HCT116 (cell line): ENCODE measurements at regions not wholly inside any gene's neighbourhood (a gene's known extent, or its start where the extent isn't known, plus 50 kb on each side); places are given as distances from the start of the nearest gene placed in this dataset.

Experiments
- ATAC-seq: fragments of 200-7000 bp; cut with Tn5 transposase; 2 replicates; pipeline ENCODE4 v1.9.1; 2020; ENCODE audit warnings: mild to moderate bottlenecking, moderate library complexity
- BruUV-seq: library from RNA; stranded (reverse); fragments of 400-500 nt; replicated peaks from 2 replicates; lab custom pipeline; 2021; lab: Mats Ljungman, UMichigan
- CTCF ChIA-PET: fragments of 300-600 bp; sonication (Branson Sonifier 250); formaldehyde crosslinking; loops from one replicate; lab custom pipeline; 2021; ENCODE audit warnings: antibody characterized with exemption; lab: Charles Lee
- POLR2A ChIA-PET: fragments of 300-600, 350-600 bp; sonication (Branson Sonifier 250); formaldehyde crosslinking; loops from one replicate; lab custom pipeline; 2021; ENCODE audit warnings: antibody characterized with exemption; lab: Charles Lee
- RAD21 ChIA-PET, 2 experiments: fragments of 300-600 bp; sonication (Branson Sonifier 250); formaldehyde crosslinking; loops; one replicate each; lab custom pipeline; 2023; ENCODE audit warnings: low total read pairs in 2 of 2; ENCODE audit not compliant: uncharacterized antibody in 2 of 2, unreplicated experiment in 2 of 2, low non-redundant PET in 1 of 2; lab: Charles Lee
- DNase-seq: peaks from one replicate; pipeline ENCODE4 v3.0.0-alpha.2; 2010; ENCODE audit warnings: low read depth, low spot score
- H2AFZ ChIP-seq: fragments of 200-600 bp; shearing (Covaris generic), sonication (generic); 2 replicates; pipeline ENCODE4 v1.6.1; 2017; ENCODE audit warnings: low read depth, mixed run types, mixed read lengths, antibody characterized with exemption, low read length; ENCODE audit not compliant: poor library complexity, severe bottlenecking
- H3K27ac ChIP-seq: 2 replicates; pipeline ENCODE4 v1.5.1; 2012; ENCODE audit warnings: low read depth, low read length
- H3K27me3 ChIP-seq: fragments of 200-600 bp; sonication (generic); 2 replicates; pipeline ENCODE4 v1.6.1; 2016; ENCODE audit warnings: mixed run types, low read length, mixed read lengths; ENCODE audit not compliant: insufficient read depth
- H3K36me3 ChIP-seq, 2 experiments: fragments of 200-500 bp in 1 of 2; fragments of 200-600 bp in 1 of 2; sonication (Bioruptor generic) in 1 of 2; sonication (generic) in 1 of 2; 2 replicates each; pipeline versions ENCODE4 v1.5.1 to v1.6.1; 2014 to 2016; ENCODE audit warnings: low read length in 2 of 2, inconsistent platforms in 1 of 2, mixed read lengths in 1 of 2, mixed run types in 1 of 2; ENCODE audit not compliant: insufficient read depth in 2 of 2, control insufficient read depth in 1 of 2
- H3K4me1 ChIP-seq, 2 experiments: fragments of 200-600 bp in 1 of 2; sonication (generic) in 1 of 2; 2 replicates each; pipeline versions ENCODE4 v1.5.1 to v1.6.1; 2012 to 2017; ENCODE audit warnings: low read length in 2 of 2, inconsistent platforms in 1 of 2, mild to moderate bottlenecking in 1 of 2, mixed read lengths in 1 of 2, mixed run types in 1 of 2, moderate library complexity in 1 of 2; ENCODE audit not compliant: insufficient read depth in 2 of 2, control insufficient read depth in 1 of 2
- H3K4me2 ChIP-seq: fragments of 200-600 bp; sonication (generic); 2 replicates; pipeline ENCODE4 v1.6.1; 2017; ENCODE audit warnings: mixed run types, low read length, mixed read lengths
- H3K4me3 ChIP-seq, 2 experiments: fragments of 200-600 bp in 1 of 2; sonication (generic) in 1 of 2; replicated peaks in 1 of 2; 2 replicates each; pipeline ENCODE4 v1.5.1; 2011 to 2016; ENCODE audit warnings: low read length in 2 of 2, control low read depth in 1 of 2, low read depth in 1 of 2, mild to moderate bottlenecking in 1 of 2, mixed read lengths in 1 of 2, mixed run types in 1 of 2
- H3K79me2 ChIP-seq: fragments of 200-600 bp; sonication (generic); 2 replicates; pipeline ENCODE4 v1.6.1; 2017; ENCODE audit warnings: mild to moderate bottlenecking, mixed run types, low read length, moderate library complexity, mixed read lengths; ENCODE audit not compliant: insufficient read depth
- H3K9ac ChIP-seq: fragments of 200-600 bp; sonication (generic); 2 replicates; pipeline ENCODE4 v1.6.1; 2016; ENCODE audit warnings: low read length, mixed read lengths
- H3K9me2 ChIP-seq: fragments of 200-600 bp; sonication (generic), shearing (Covaris generic); 2 replicates; pipeline ENCODE4 v1.6.1; 2017; ENCODE audit warnings: mixed run types, mild to moderate bottlenecking, moderate library complexity; ENCODE audit not compliant: insufficient read depth
- H3K9me3 ChIP-seq, 2 experiments: fragments of 200-500 bp in 1 of 2; fragments of 200-600 bp in 1 of 2; sonication (Bioruptor generic) in 1 of 2; sonication (generic) in 1 of 2; 2 replicates each; pipeline ENCODE4 v1.6.1; 2014 to 2017; ENCODE audit warnings: low read length in 2 of 2, mixed read lengths in 2 of 2, inconsistent platforms in 1 of 2, low read depth in 1 of 2, mild to moderate bottlenecking in 1 of 2, mixed run types in 1 of 2, moderate library complexity in 1 of 2; ENCODE audit not compliant: control insufficient read depth in 1 of 2, insufficient read depth in 1 of 2
- H4K20me1 ChIP-seq: fragments of 200-600 bp; sonication (generic), shearing (Covaris generic); 2 replicates; pipeline ENCODE4 v1.6.1; 2017; ENCODE audit warnings: mixed run types, mild to moderate bottlenecking, moderate library complexity; ENCODE audit not compliant: insufficient read depth
- CBX3 ChIP-seq: IDR thresholded peaks from 2 replicates; pipeline ENCODE4 v1.6.1; 2012; ENCODE audit warnings: low read depth
- CEBPB ChIP-seq: IDR thresholded peaks from 2 replicates; pipeline ENCODE4 v1.6.1; 2012; ENCODE audit warnings: low read depth
- CTCF ChIP-seq, 3 experiments: fragments of 200-600 bp in 1 of 3; sonication (generic) in 1 of 3; IDR thresholded peaks in 2 of 3; conservative IDR thresholded peaks in 1 of 3; 2 replicates each; pipeline ENCODE4 v1.5.1; 2012 to 2017; ENCODE audit warnings: low read depth in 2 of 3, low read length in 2 of 3, antibody characterized with exemption in 1 of 3, borderline replicate concordance in 1 of 3, control low read depth in 1 of 3, mild to moderate bottlenecking in 1 of 3, mixed read lengths in 1 of 3, mixed run types in 1 of 3, moderate library complexity in 1 of 3; ENCODE audit not compliant: insufficient read depth in 1 of 3
- EGR1 ChIP-seq: IDR thresholded peaks from 2 replicates; pipeline ENCODE4 v1.6.1; 2012; ENCODE audit warnings: low read depth
- ELF1 ChIP-seq: IDR thresholded peaks from 2 replicates; pipeline ENCODE4 v1.6.1; 2012; ENCODE audit warnings: low read depth, borderline replicate concordance
- EZH2 ChIP-seq: fragments of 200-600 bp; sonication (generic); IDR thresholded peaks from 2 replicates; pipeline ENCODE4 v1.6.1; 2017; ENCODE audit warnings: antibody characterized with exemption, mixed run types
- EZH2phosphoT487 ChIP-seq: fragments of 200-600 bp; IDR thresholded peaks from 2 replicates; pipeline ENCODE4 v1.6.1; 2018; ENCODE audit warnings: antibody characterized with exemption, borderline replicate concordance
- JUND ChIP-seq: IDR thresholded peaks from 2 replicates; pipeline ENCODE4 v1.6.1; 2012
- POLR2A ChIP-seq: IDR thresholded peaks from 2 replicates; pipeline ENCODE4 v1.7.0; 2011; ENCODE audit warnings: borderline replicate concordance; ENCODE audit not compliant: insufficient read depth, insufficient read length; ENCODE audit errors: extremely low read depth
- POLR2AphosphoS5 ChIP-seq: IDR thresholded peaks from 2 replicates; pipeline ENCODE4 v1.6.1; 2011; ENCODE audit warnings: mild to moderate bottlenecking, low read depth, low read length, moderate library complexity
- RAD21 ChIP-seq: IDR thresholded peaks from 2 replicates; pipeline ENCODE4 v1.6.1; 2012; ENCODE audit warnings: low read depth, mild to moderate bottlenecking
- SIN3A ChIP-seq: IDR thresholded peaks from 2 replicates; pipeline ENCODE4 v1.6.1; 2012; ENCODE audit warnings: low read depth
- SP1 ChIP-seq: IDR thresholded peaks from 2 replicates; pipeline ENCODE4 v1.6.1; 2012; ENCODE audit warnings: low read depth
- SRF ChIP-seq: IDR thresholded peaks from 2 replicates; pipeline ENCODE4 v1.6.1; 2012; ENCODE audit warnings: low read depth
- YY1 ChIP-seq: IDR thresholded peaks from 2 replicates; pipeline ENCODE4 v1.6.1; 2011; ENCODE audit warnings: low read length, low read depth, moderate library complexity, mild to moderate bottlenecking; ENCODE audit not compliant: insufficient replicate concordance; ENCODE audit errors: extremely low read depth
- intact Hi-C: fragments of 100-400 bp; cut with micrococcal nuclease; formaldehyde crosslinking; loops from 2 replicates; pipeline ENCODE4 v1.10.0; 2022
- TF ChIP-seq, protein P1 (sequence below): IDR thresholded peaks from 2 replicates; pipeline ENCODE4 v1.6.1; 2011; ENCODE audit warnings: mild to moderate bottlenecking, low read length, moderate library complexity; ENCODE audit not compliant: insufficient replicate concordance; ENCODE audit errors: extremely low read depth

DNA sequence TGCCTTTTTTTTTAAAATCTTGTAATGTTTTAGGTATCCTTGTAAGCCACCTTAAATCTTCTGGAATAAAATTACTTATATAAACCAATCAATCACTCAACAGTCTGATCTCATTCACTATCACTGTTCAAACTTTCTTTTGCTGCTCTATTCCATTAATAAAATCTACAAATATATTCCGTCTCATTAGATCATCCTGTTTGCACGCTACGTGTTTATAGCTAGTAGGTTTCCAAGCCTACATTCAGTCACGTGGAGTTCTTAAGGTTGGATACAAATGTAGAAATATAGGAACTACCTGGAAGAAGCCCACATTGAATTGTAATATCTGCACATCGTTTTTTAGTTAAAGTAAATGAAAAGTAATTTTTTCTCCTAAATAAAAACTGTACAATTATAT lies 274.8 kb upstream of the CNTN4 start:
- no peaks in the 10 kb centered on the region for H3K4me1 ChIP-seq

DNA sequence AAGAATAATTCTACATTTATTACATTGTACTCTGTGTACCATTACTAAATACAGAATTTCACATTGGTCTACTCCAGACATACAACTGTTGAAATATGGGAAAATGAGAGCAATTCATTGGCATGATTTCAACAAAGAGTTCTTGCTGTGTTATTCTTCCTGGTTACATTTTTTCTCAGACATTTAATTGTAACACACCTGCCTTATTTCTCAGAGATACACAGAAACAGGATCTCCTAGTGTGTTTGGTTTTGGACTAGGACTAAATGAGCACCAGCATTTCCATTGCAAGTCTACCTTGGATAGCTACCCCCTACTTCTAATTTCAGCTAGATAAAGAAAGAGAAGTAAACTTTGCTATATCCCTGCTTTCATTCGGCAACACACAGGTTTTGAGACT lies 274.3 kb upstream of the CNTN4 start:
- POLR2A ChIA-PET = no interaction called here
- peaks cover 14 to 22% of the 10 kb centered on the region in 2 experiments; a peak in 2 of 4 replicates for H3K9me3 ChIP-seq

More for the DNA sequence above, 274.8 kb upstream of the CNTN4 start:
- intact Hi-C loops = no loop called here
- DNase-seq (no peak), ATAC-seq (no peak)
- no TSS peak for BruUV-seq
- Histone ChIP-seq H3K79me2 (no peaks in the 10 kb centered on the region), H3K9me2 (no peaks in the 10 kb centered on the region), H3K27ac (no peak overlapping the region), H3K4me3 (no peak overlapping the region), H3K9ac (no peak overlapping the region), H2AFZ (no peak overlapping the region), H3K9me3 (peaks cover 15 to 20% of the 10 kb centered on the region in 2 experiments; a peak in 2 of 4 replicates), H4K20me1 (no peaks in the 10 kb centered on the region), H3K36me3 (no peaks in the 10 kb centered on the region), H3K4me2 (no peak overlapping the region), H3K27me3 (no peaks in the 10 kb centered on the region)
- CTCF ChIA-PET = no interaction called here
- RAD21 ChIA-PET = no interaction called here
- TF ChIP-seq SRF (no peak), JUND (no peak), CTCF (IDR thresholded peaks at IDR 0.05 in 2 of 3, conservative IDR thresholded peaks at IDR 0.05 in 1 of 3; ENCODE audit: borderline replicate concordance in 1 of 3, insufficient read depth in 1 of 3, low read depth in 2 of 3, low read length in 2 of 3) (no peak), ELF1 (no peak), SIN3A (no peak), EGR1 (no peak), CBX3 (no peak)
- POLR2A ChIA-PET = no interaction called here

More for the DNA sequence above, 274.3 kb upstream of the CNTN4 start:
- ATAC-seq = no peak
- ChIA-PET RAD21 (no interaction called here), CTCF (no interaction called here)
- Histone ChIP-seq H3K9me2 (no peaks in the 10 kb centered on the region), H3K4me2 (no peak overlapping the region), H3K27me3 (no peaks in the 10 kb centered on the region), H3K79me2 (no peaks in the 10 kb centered on the region), H3K4me3 (no peak overlapping the region), H3K27ac (no peak overlapping the region), H3K36me3 (no peaks in the 10 kb centered on the region), H3K4me1 (no peaks in the 10 kb centered on the region), H4K20me1 (no peaks in the 10 kb centered on the region), H2AFZ (no peak overlapping the region), H3K9ac (no peak overlapping the region)
- intact Hi-C loops = no loop called here
- no TSS peak for BruUV-seq
- TF ChIP-seq POLR2A (no peak), SIN3A (no peak), CEBPB (no peak), SRF (no peak), EZH2phosphoT487 (no peak), EZH2 (no peak), CBX3 (no peak), YY1 (no peak), RAD21 (no peak), ELF1 (no peak), SP1 (no peak), POLR2AphosphoS5 (no peak)
- TF ChIP-seq, protein P1, sequence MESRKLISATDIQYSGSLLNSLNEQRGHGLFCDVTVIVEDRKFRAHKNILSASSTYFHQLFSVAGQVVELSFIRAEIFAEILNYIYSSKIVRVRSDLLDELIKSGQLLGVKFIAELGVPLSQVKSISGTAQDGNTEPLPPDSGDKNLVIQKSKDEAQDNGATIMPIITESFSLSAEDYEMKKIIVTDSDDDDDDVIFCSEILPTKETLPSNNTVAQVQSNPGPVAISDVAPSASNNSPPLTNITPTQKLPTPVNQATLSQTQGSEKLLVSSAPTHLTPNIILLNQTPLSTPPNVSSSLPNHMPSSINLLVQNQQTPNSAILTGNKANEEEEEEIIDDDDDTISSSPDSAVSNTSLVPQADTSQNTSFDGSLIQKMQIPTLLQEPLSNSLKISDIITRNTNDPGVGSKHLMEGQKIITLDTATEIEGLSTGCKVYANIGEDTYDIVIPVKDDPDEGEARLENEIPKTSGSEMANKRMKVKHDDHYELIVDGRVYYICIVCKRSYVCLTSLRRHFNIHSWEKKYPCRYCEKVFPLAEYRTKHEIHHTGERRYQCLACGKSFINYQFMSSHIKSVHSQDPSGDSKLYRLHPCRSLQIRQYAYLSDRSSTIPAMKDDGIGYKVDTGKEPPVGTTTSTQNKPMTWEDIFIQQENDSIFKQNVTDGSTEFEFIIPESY = no peak
- no peak for DNase-seq
